ENCODE measurements at regions not wholly inside any gene's neighbourhood (a gene's known extent, or its start where the extent isn't known, plus 50 kb on each side); places are given as distances from the start of the nearest gene placed in this dataset.

DNA sequence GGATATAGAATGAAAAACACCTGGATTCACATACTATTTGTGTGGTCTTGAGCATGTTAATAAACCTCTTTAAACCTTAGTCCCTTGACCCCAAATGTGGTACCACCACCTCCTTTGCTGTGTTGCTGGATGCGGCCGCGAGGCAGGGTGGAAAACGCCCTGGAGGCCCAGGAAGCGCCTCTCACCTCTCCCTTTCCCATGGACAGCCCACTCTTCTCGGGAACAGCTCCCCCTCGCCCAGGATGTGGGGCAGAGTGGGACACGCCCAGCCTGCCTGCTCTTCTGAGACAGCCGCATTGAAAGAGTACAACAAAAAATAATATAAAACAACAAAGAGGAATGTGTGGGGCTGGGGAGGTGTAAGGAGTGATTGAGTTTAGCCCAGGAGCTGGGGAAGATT, 549.0 kb upstream of the ID2 start:
- H2AFZ ChIP-seq (ENCODE audit: low read length) = no peak overlapping the region
- H2BK12ac ChIP-seq (ENCODE audit: insufficient read length, low read depth, low read length) = no peak overlapping the region
- H3K9me3 Mint-ChIP-seq = peaks cover 2 to 6% of the 10 kb centered on the region in 2 experiments; a peak in 4 of 5 replicates
- WGBS (ENCODE audit: extremely low coverage, insufficient read length, low lambda C conversion rate) = no CpG with 5 or more reads among the region's 9 CpGs
- no peak overlapping the region; a peak in 1 of 7 replicates for H3K27ac Mint-ChIP-seq
- H3T11ph ChIP-seq (ENCODE audit: low read length) = no peak overlapping the region
- no peak overlapping the region for H3K9ac ChIP-seq (ENCODE audit: extremely low read depth, insufficient read length, low read length)
- no peak overlapping the region for H2BK20ac ChIP-seq (ENCODE audit: low read depth, low read length, poor library complexity, severe bottlenecking)
- H3K4me1 ChIP-seq (ENCODE audit: insufficient read depth, low read length) = no peaks in the 10 kb centered on the region; the same call in 1 of the 2 replicates
- no peak overlapping the region for H3K23ac ChIP-seq (ENCODE audit: insufficient read length, low read depth, low read length)
- TF ChIP-seq, protein P1, sequence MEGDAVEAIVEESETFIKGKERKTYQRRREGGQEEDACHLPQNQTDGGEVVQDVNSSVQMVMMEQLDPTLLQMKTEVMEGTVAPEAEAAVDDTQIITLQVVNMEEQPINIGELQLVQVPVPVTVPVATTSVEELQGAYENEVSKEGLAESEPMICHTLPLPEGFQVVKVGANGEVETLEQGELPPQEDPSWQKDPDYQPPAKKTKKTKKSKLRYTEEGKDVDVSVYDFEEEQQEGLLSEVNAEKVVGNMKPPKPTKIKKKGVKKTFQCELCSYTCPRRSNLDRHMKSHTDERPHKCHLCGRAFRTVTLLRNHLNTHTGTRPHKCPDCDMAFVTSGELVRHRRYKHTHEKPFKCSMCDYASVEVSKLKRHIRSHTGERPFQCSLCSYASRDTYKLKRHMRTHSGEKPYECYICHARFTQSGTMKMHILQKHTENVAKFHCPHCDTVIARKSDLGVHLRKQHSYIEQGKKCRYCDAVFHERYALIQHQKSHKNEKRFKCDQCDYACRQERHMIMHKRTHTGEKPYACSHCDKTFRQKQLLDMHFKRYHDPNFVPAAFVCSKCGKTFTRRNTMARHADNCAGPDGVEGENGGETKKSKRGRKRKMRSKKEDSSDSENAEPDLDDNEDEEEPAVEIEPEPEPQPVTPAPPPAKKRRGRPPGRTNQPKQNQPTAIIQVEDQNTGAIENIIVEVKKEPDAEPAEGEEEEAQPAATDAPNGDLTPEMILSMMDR (conservative IDR thresholded peaks at IDR 0.05) = no peak
- no peaks in the 10 kb centered on the region for H3K79me1 ChIP-seq (ENCODE audit: insufficient read depth, low read depth, low read length, poor library complexity, severe bottlenecking)
- H3K18ac ChIP-seq (ENCODE audit: insufficient read length, low read depth, low read length) = no peak overlapping the region
- no peak for DNase-seq
- H3K4me1 Mint-ChIP-seq = peaks cover 8 to 9% of the 10 kb centered on the region in 2 experiments; a peak in 3 of 4 replicates
- no peak overlapping the region for H3K27ac ChIP-seq (ENCODE audit: insufficient read length, low read depth, low read length)
- no peaks in the 10 kb centered on the region for H3K23me2 ChIP-seq (ENCODE audit: insufficient read length, low read depth, low read length, poor library complexity, severe bottlenecking)
- H3K79me2 ChIP-seq (ENCODE audit: insufficient read depth, low read length) = no peaks in the 10 kb centered on the region
- no peak overlapping the region for H2BK120ac ChIP-seq (ENCODE audit: low read depth, low read length, poor library complexity, severe bottlenecking)
- H3K14ac ChIP-seq (ENCODE audit: insufficient read depth, low read length) = no peak overlapping the region
- H3K56ac ChIP-seq (ENCODE audit: insufficient read length, low read depth, low read length) = no peak overlapping the region
- no peak overlapping the region for H2BK15ac ChIP-seq (ENCODE audit: low read depth, low read length)
- no peaks in the 10 kb centered on the region for H3K9me3 ChIP-seq (ENCODE audit: control insufficient read depth, low read depth, low read length)
- H3K4me3 Mint-ChIP-seq = no peak overlapping the region
- H2BK5ac ChIP-seq (ENCODE audit: insufficient read length, low read length) = no peak overlapping the region
- no peak overlapping the region for H3K4me2 ChIP-seq (ENCODE audit: insufficient read depth, insufficient read length, low read length)
- no peak overlapping the region for H3K4ac ChIP-seq (ENCODE audit: low read depth, low read length)
- H2AK5ac ChIP-seq (ENCODE audit: insufficient read length, low read length) = no peak overlapping the region
- H4K8ac ChIP-seq (replicated peaks; ENCODE audit: insufficient read length, low read depth, low read length) = no peak overlapping the region
- H4K20me1 ChIP-seq (ENCODE audit: control insufficient read depth, insufficient read depth, insufficient read length) = no peaks in the 10 kb centered on the region
- H3K27me3 ChIP-seq (ENCODE audit: insufficient read depth, low read length) = no peaks in the 10 kb centered on the region
- no peak overlapping the region for H4K5ac ChIP-seq (ENCODE audit: insufficient read length, low read depth, low read length)
- no peaks in the 10 kb centered on the region; the same call in 1 of the 2 replicates for H3K27me3 Mint-ChIP-seq (ENCODE audit: low read depth)
- no peak overlapping the region for H4K91ac ChIP-seq (ENCODE audit: insufficient read length, low read depth, low read length)
- H3K36me3 Mint-ChIP-seq (ENCODE audit: insufficient read depth in 1 of 3, low read depth in 3 of 3) = peaks cover 0 to 1% (median 0%) of the 10 kb centered on the region in 3 experiments; a peak in 1 of 7 replicates

Data from H9 (cell line).